Retinal pigment epithelial cell (primary cell): ENCODE measurements at regions not wholly inside any gene's neighbourhood (a gene's known extent, or its start where the extent isn't known, plus 50 kb on each side); places are given as distances from the start of the nearest gene placed in this dataset.

ENCODE experiments used
- DNase-seq: peaks from one replicate; pipeline ENCODE4 v3.0.0-alpha.2; 2010; ENCODE audit warnings: low read depth
- H3K4me3 ChIP-seq: 2 replicates; pipeline ENCODE4 v1.5.1; 2011; ENCODE audit warnings: mild to moderate bottlenecking, low read length, control low read depth, moderate library complexity
- TF ChIP-seq, protein P1 (sequence below): conservative IDR thresholded peaks from 2 replicates; pipeline ENCODE4 v1.5.1; 2011; ENCODE audit warnings: low read depth, low read length, control low read depth, inconsistent platforms

GRCh38 chr9:108549184-108549583 lies 306.6 kb downstream of the ACTL7B start:
- H3K4me3 ChIP-seq, result no peak overlapping the region
- DNase-seq, result no peak
- TF ChIP-seq, protein P1, sequence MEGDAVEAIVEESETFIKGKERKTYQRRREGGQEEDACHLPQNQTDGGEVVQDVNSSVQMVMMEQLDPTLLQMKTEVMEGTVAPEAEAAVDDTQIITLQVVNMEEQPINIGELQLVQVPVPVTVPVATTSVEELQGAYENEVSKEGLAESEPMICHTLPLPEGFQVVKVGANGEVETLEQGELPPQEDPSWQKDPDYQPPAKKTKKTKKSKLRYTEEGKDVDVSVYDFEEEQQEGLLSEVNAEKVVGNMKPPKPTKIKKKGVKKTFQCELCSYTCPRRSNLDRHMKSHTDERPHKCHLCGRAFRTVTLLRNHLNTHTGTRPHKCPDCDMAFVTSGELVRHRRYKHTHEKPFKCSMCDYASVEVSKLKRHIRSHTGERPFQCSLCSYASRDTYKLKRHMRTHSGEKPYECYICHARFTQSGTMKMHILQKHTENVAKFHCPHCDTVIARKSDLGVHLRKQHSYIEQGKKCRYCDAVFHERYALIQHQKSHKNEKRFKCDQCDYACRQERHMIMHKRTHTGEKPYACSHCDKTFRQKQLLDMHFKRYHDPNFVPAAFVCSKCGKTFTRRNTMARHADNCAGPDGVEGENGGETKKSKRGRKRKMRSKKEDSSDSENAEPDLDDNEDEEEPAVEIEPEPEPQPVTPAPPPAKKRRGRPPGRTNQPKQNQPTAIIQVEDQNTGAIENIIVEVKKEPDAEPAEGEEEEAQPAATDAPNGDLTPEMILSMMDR, result no peak

- DNase-seq, result no peak
- TF ChIP-seq, protein P1, result no peak
- H3K4me3 ChIP-seq, result no peak overlapping the region
These were observed 308.2 kb downstream of the ACTL7B start for GRCh38 chr9:108547411-108548135.

DNA sequence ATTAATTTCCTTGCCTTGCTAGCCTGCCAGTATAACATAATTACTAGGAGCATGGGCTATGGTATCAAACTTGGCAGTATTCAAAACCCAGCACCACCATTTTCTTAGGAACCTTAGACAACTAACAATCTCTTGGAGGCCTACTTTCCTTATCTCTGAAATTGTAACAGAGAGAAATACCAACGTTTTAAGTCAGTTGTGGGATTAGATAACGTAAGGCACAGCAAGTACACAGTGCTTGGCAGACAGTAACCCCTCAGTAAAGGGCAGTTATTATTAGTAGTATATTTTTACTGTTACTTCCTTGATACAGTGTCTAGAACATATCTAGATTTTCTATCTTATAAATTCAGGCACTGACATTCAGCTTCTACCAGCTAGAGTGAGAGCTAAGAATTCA lies 309.6 kb downstream of the ACTL7B start:
- no peak for DNase-seq
- TF ChIP-seq, protein P1, result no peak
- H3K4me3 ChIP-seq, result no peak overlapping the region

DNA sequence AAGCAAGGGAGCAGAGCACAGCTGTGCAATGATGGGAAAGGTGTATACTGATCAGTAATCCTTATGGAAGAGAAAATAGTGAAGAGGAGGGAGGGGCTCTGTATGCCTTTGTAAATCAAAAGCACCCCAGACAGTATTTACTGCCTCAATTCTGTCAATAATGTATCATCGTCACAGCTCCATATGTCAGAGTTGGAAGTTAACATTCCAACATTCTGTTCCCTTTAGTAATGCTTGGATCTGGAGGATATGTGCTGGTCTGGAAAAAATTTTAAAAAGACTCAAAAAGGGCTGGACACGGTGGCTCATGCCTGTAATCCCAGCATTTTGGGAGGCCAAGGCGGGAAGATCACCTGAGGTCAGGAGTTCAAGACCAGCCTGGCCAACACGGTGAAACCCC lies 310.4 kb downstream of the ACTL7B start:
- DNase-seq, result no peak
- H3K4me3 ChIP-seq, result no peak overlapping the region
- TF ChIP-seq, protein P1, result no peak

- no peak for DNase-seq
- TF ChIP-seq, protein P1, result no peak
- no peak overlapping the region for H3K4me3 ChIP-seq
These were observed 310.9 kb downstream of the ACTL7B start for GRCh38 chr9:108544866-108545265.

- TF ChIP-seq, protein P1, result no peak
- no peak for DNase-seq
These were observed 312.5 kb downstream of the ACTL7B start for GRCh38 chr9:108543251-108543778.

GRCh38 chr9:108537756-108538155 lies 318.0 kb downstream of the ACTL7B start:
- H3K4me3 ChIP-seq, result no peak overlapping the region
- TF ChIP-seq, protein P1, result no peak
- DNase-seq, result no peak

More at GRCh38 chr9:108543251-108543778, 312.5 kb downstream of the ACTL7B start:
- H3K4me3 ChIP-seq, result no peak overlapping the region
